HepG2 (cell line): ENCODE measurements at regions not wholly inside any gene's neighbourhood (a gene's known extent, or its start where the extent isn't known, plus 50 kb on each side); places are given as distances from the start of the nearest gene placed in this dataset.

Source experiments
- ATAC-seq: fragments of 200-7000 bp; cut with Tn5 transposase; 3 replicates; pipeline ENCODE4 v1.9.1; 2020; ENCODE audit warnings: mild to moderate bottlenecking, moderate library complexity
- BruUV-seq: library from RNA; stranded (reverse); fragments of 400-500 nt; replicated peaks from 2 replicates; lab custom pipeline; 2021; lab: Mats Ljungman, UMichigan
- CTCF ChIA-PET: fragments of 300-600 bp; formaldehyde crosslinking; extraction: SDS; loops from one replicate; lab custom pipeline; 2021; ENCODE audit warnings: low total read pairs, inconsistent platforms, low intra/inter-chr PET ratio; lab: Yijun Ruan, JAX
- POLR2A ChIA-PET: fragments of 350-600 bp; sonication (Branson Sonifier 250); formaldehyde crosslinking; loops from one replicate; lab custom pipeline; 2020; ENCODE audit warnings: antibody characterized with exemption, inconsistent platforms; lab: Yijun Ruan, JAX
- DNase-seq: peaks from one replicate; pipeline ENCODE4 v3.0.0-alpha.2; 2015; ENCODE audit warnings: low spot score
- FAIRE-seq: peaks from 3 replicates; lab custom pipeline; 2011; peaks lifted over from hg19 to GRCh38; lab: Jason Lieb, UNC
- H2AFZ ChIP-seq: one replicate; pipeline ENCODE4 v1.6.1; 2011; ENCODE audit warnings: low read length, inconsistent platforms
- H3K27ac ChIP-seq: fragments of 300-600 bp; 3 replicates; pipeline ENCODE4 v1.8.0; 2011; ENCODE audit warnings: mixed run types, mild to moderate bottlenecking, mixed read lengths, low read length, inconsistent platforms; ENCODE audit not compliant: insufficient read depth; ENCODE audit errors: extremely low read length
- H3K27me3 ChIP-seq, 2 experiments: fragments of 200-600 bp in 1 of 2; 2 replicates in 1 of 2; 3 replicates in 1 of 2; pipeline versions ENCODE4 v1.6.0 to v1.8.0; 2011; ENCODE audit warnings: low read length in 2 of 2, mild to moderate bottlenecking in 2 of 2, moderate library complexity in 2 of 2, inconsistent platforms in 1 of 2; ENCODE audit not compliant: insufficient read depth in 2 of 2, control insufficient read depth in 1 of 2
- H3K36me3 ChIP-seq, 2 experiments: fragments of 200-600 bp in 1 of 2; replicated peaks in 1 of 2; 2 replicates in 1 of 2; 3 replicates in 1 of 2; pipeline versions ENCODE4 v1.5.1 to v1.8.0; 2011; ENCODE audit warnings: low read length in 2 of 2, inconsistent platforms in 1 of 2; ENCODE audit not compliant: insufficient read depth in 2 of 2, control insufficient read depth in 1 of 2
- H3K4me1 ChIP-seq: 2 replicates; pipeline ENCODE4 v1.5.1; 2012; ENCODE audit warnings: low read length, inconsistent platforms; ENCODE audit not compliant: insufficient read depth
- H3K4me2 ChIP-seq: 2 replicates; pipeline ENCODE4 v1.6.0; 2011; ENCODE audit warnings: low read depth, low read length, inconsistent platforms
- H3K4me3 ChIP-seq, 3 experiments: fragments of 200-600 bp in 1 of 3; sonication (generic), shearing (Covaris generic) in 1 of 3; replicated peaks in 1 of 3; 2 replicates each; pipeline ENCODE4 v1.5.1; 2011 to 2016; ENCODE audit warnings: low read length in 3 of 3, inconsistent platforms in 2 of 3, low read depth in 2 of 3, mild to moderate bottlenecking in 2 of 3, control low read depth in 1 of 3, mixed read lengths in 1 of 3; ENCODE audit not compliant: insufficient read depth in 1 of 3
- H3K79me2 ChIP-seq: one replicate; pipeline ENCODE4 v1.6.1; 2011; ENCODE audit warnings: low read length, inconsistent platforms; ENCODE audit not compliant: insufficient read depth
- H3K9ac ChIP-seq: 2 replicates; pipeline ENCODE4 v1.6.0; 2011; ENCODE audit warnings: mild to moderate bottlenecking, low read depth, low read length, inconsistent platforms; ENCODE audit not compliant: insufficient read depth
- H3K9me3 ChIP-seq: 2 replicates; pipeline ENCODE4 v1.5.1; 2012; ENCODE audit warnings: mild to moderate bottlenecking, low read length
- H4K20me1 ChIP-seq: 2 replicates; pipeline ENCODE4 v1.6.0; 2011; ENCODE audit warnings: inconsistent platforms, mild to moderate bottlenecking, low read length, moderate library complexity; ENCODE audit not compliant: insufficient read depth
- CSRNP1 ChIP-seq: sonication (generic); formaldehyde crosslinking; IDR thresholded peaks from 2 replicates; pipeline ENCODE4 v1.8.1; 2023; ENCODE audit warnings: mild to moderate bottlenecking, missing genetic modification reagents
- DPF2 ChIP-seq: sonication (generic); formaldehyde crosslinking; IDR thresholded peaks from 2 replicates; pipeline ENCODE4 v1.4.0; 2020; ENCODE audit warnings: mild to moderate bottlenecking, low read depth, missing genetic modification reagents, borderline replicate concordance
- FOXO4 ChIP-seq: sonication (generic); formaldehyde crosslinking; conservative IDR thresholded peaks from 2 replicates; pipeline ENCODE4 v1.8.1; 2023; ENCODE audit warnings: missing genetic modification reagents
- GLI4 ChIP-seq: sonication (generic); formaldehyde crosslinking; IDR thresholded peaks from 2 replicates; pipeline ENCODE4 v1.5.1; 2020; ENCODE audit warnings: missing genetic modification reagents, mild to moderate bottlenecking, moderate library complexity, borderline replicate concordance
- HDAC2 ChIP-seq: sonication (generic); formaldehyde crosslinking; IDR thresholded peaks from 2 replicates; pipeline ENCODE4 v1.4.0; 2020; ENCODE audit warnings: missing genetic modification reagents
- ISL2 ChIP-seq: sonication (generic); formaldehyde crosslinking; IDR thresholded peaks from 2 replicates; pipeline ENCODE4 v1.5.0; 2020; ENCODE audit warnings: missing genetic modification reagents
- MAF1 ChIP-seq: sonication (generic); formaldehyde crosslinking; IDR thresholded peaks from 2 replicates; pipeline ENCODE4 v1.5.0; 2020; ENCODE audit warnings: missing genetic modification reagents, borderline replicate concordance
- MIXL1 ChIP-seq: IDR thresholded peaks from 2 replicates; pipeline ENCODE4 v1.6.1; 2016
- MLLT10 ChIP-seq: sonication (generic); formaldehyde crosslinking; IDR thresholded peaks from 2 replicates; pipeline ENCODE4 v1.4.0; 2020; ENCODE audit warnings: missing genetic modification reagents
- NFIC ChIP-seq: IDR thresholded peaks from 2 replicates; pipeline ENCODE4 v1.6.1; 2012; ENCODE audit warnings: mild to moderate bottlenecking, low read length, inconsistent platforms
- NR2F6 ChIP-seq, 2 experiments: IDR thresholded peaks; 2 replicates each; pipeline ENCODE4 v1.6.1; 2016; ENCODE audit warnings: antibody characterized with exemption in 1 of 2, mild to moderate bottlenecking in 1 of 2
- PLSCR1 ChIP-seq: sonication (generic); formaldehyde crosslinking; IDR thresholded peaks from 2 replicates; pipeline ENCODE4 v1.5.0; 2020; ENCODE audit warnings: missing genetic modification reagents, mild to moderate bottlenecking, borderline replicate concordance
- PRDM10 ChIP-seq: sonication (generic); formaldehyde crosslinking; IDR thresholded peaks from 2 replicates; pipeline ENCODE4 v1.4.0; 2020; ENCODE audit warnings: low read depth, missing genetic modification reagents
- TCF7 ChIP-seq: sonication (generic); IDR thresholded peaks from 2 replicates; pipeline ENCODE4 v1.6.1; 2016; ENCODE audit warnings: antibody characterized with exemption, low read depth
- ZBTB34 ChIP-seq: sonication (generic); formaldehyde crosslinking; IDR thresholded peaks from 2 replicates; pipeline ENCODE4 v1.8.0; 2022; ENCODE audit warnings: mild to moderate bottlenecking, missing genetic modification reagents
- ZNF232 ChIP-seq: sonication (generic); formaldehyde crosslinking; IDR thresholded peaks from 2 replicates; pipeline ENCODE4 v1.4.0; 2020; ENCODE audit warnings: missing genetic modification reagents, borderline replicate concordance
- ZNF773 ChIP-seq: sonication (generic); formaldehyde crosslinking; IDR thresholded peaks from 2 replicates; pipeline ENCODE4 v1.4.0; 2020; ENCODE audit warnings: missing genetic modification reagents, borderline replicate concordance
- ZSCAN30 ChIP-seq: sonication (generic); formaldehyde crosslinking; IDR thresholded peaks from 2 replicates; pipeline ENCODE4 v1.5.0; 2020; ENCODE audit warnings: mild to moderate bottlenecking, missing genetic modification reagents
- WGBS: methylation state at CpG from one replicate; pipeline ENCODE4 v1.1.6; 2017; ENCODE audit warnings: low lambda C conversion rate; 5-methylcytosine and 5-hydroxymethylcytosine counted together
- in situ Hi-C: cut with HindIII; loops from 2 replicates; pipeline ENCODE4 v1.10.0; 2017; ENCODE audit warnings: low pct_unique_long_range_greater_than_20kb; ENCODE audit not compliant: extremely low pct_ligation_motif_present
- intact Hi-C: fragments of 100-400 bp; cut with micrococcal nuclease; formaldehyde crosslinking; loops from one replicate; pipeline ENCODE4 v1.10.0; 2022; ENCODE audit not compliant: unreplicated experiment

GRCh38 chr5:51829230-51829629, 446.0 kb downstream of the ISL1 start:
- WGBS, result 0% methylated on average over 2 of the region's 2 CpGs
- no peak for FAIRE-seq
- Histone ChIP-seq H3K27me3 (no peaks in the 10 kb centered on the region; a peak in 1 of 5 replicates), H3K27ac (no peak overlapping the region), H3K79me2 (no peaks in the 10 kb centered on the region), H3K36me3 (no peaks in the 10 kb centered on the region), H4K20me1 (no peaks in the 10 kb centered on the region), H2AFZ (no peak overlapping the region), H3K9me3 (no peaks in the 10 kb centered on the region), H3K4me2 (no peak overlapping the region), H3K4me1 (no peaks in the 10 kb centered on the region), H3K4me3 (no peak overlapping the region), H3K9ac (no peak overlapping the region)
- intact Hi-C loops, result no loop called here
- no peak for ATAC-seq
- BruUV-seq, result no TSS peak
- DNase-seq, result no peak
- in situ Hi-C loops, result no loop called here
- ChIA-PET POLR2A (no interaction called here), CTCF (no interaction called here)
- TF ChIP-seq TCF7, result no peak
- TF ChIP-seq MAF1 (CRISPR knock-in tag), result no peak
- TF ChIP-seq ZNF773 (CRISPR knock-in tag), result no peak
- no peak for TF ChIP-seq NFIC
- no peak for TF ChIP-seq MLLT10 (CRISPR knock-in tag)
- no peak for TF ChIP-seq DPF2 (CRISPR knock-in tag)
- TF ChIP-seq FOXO4 (CRISPR knock-in tag), result no peak
- TF ChIP-seq GLI4 (CRISPR knock-in tag), result no peak
- no peak for TF ChIP-seq ZBTB34 (CRISPR knock-in tag)
- TF ChIP-seq ZSCAN30 (CRISPR knock-in tag), result no peak
- TF ChIP-seq ZNF232 (CRISPR knock-in tag), result no peak
- TF ChIP-seq CSRNP1 (CRISPR knock-in tag), result no peak
- TF ChIP-seq MIXL1 (CRISPR knock-in tag), result no peak
- TF ChIP-seq PLSCR1 (CRISPR knock-in tag), result no peak
- TF ChIP-seq ISL2 (CRISPR knock-in tag), result no peak
- no peak for TF ChIP-seq NR2F6 (IDR thresholded peaks at IDR 0.05)
- TF ChIP-seq NR2F6 (CRISPR knock-in tag; IDR thresholded peaks at IDR 0.05), result no peak
- no peak for TF ChIP-seq PRDM10 (CRISPR knock-in tag)
- TF ChIP-seq HDAC2, result no peak
